Astrocyte of the spinal cord (primary cell): ENCODE measurements at regions not wholly inside any gene's neighbourhood (a gene's known extent, or its start where the extent isn't known, plus 50 kb on each side); places are given as distances from the start of the nearest gene placed in this dataset.

Experiments used
- DNase-seq: peaks from one replicate; pipeline ENCODE4 v3.0.0; 2011; ENCODE audit warnings: low read depth, low spot score
- H3K4me3 ChIP-seq: 2 replicates; pipeline ENCODE4 v1.5.1; 2011; ENCODE audit warnings: low read depth, mild to moderate bottlenecking, low read length, moderate library complexity
- in situ Hi-C: cut with HindIII; loops from 2 replicates; pipeline ENCODE4 v1.10.0; 2017; ENCODE audit warnings: low sequenced_read_pairs
- TF ChIP-seq, protein P1 (sequence below): IDR thresholded peaks from 2 replicates; pipeline ENCODE4 v1.5.1; 2012; ENCODE audit warnings: low read depth, mild to moderate bottlenecking, low read length, inconsistent platforms

DNA sequence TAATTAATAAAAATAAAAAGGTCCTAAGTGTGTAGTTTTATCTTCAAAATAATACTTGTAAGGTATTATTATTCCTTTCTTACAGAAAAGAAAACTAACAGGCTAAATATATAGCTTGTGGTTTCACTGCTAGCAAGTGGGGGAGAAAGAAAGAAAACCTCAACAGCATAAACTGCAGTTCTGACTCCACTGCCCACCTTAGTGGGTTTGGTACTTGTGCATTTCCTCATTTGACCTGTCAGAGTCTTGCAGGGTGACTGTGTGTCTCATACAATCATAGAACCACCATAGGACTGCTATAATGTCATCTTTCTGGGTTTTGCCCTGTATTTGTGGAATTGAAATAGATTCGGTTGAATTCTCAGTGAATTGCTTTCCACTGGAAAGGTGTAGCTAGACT lies 94.7 kb upstream of the PUDP start:
- in situ Hi-C loops: no loop called here
- no peak overlapping the region for H3K4me3 ChIP-seq
- TF ChIP-seq, protein P1, sequence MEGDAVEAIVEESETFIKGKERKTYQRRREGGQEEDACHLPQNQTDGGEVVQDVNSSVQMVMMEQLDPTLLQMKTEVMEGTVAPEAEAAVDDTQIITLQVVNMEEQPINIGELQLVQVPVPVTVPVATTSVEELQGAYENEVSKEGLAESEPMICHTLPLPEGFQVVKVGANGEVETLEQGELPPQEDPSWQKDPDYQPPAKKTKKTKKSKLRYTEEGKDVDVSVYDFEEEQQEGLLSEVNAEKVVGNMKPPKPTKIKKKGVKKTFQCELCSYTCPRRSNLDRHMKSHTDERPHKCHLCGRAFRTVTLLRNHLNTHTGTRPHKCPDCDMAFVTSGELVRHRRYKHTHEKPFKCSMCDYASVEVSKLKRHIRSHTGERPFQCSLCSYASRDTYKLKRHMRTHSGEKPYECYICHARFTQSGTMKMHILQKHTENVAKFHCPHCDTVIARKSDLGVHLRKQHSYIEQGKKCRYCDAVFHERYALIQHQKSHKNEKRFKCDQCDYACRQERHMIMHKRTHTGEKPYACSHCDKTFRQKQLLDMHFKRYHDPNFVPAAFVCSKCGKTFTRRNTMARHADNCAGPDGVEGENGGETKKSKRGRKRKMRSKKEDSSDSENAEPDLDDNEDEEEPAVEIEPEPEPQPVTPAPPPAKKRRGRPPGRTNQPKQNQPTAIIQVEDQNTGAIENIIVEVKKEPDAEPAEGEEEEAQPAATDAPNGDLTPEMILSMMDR: no peak
- DNase-seq: no peak

DNA sequence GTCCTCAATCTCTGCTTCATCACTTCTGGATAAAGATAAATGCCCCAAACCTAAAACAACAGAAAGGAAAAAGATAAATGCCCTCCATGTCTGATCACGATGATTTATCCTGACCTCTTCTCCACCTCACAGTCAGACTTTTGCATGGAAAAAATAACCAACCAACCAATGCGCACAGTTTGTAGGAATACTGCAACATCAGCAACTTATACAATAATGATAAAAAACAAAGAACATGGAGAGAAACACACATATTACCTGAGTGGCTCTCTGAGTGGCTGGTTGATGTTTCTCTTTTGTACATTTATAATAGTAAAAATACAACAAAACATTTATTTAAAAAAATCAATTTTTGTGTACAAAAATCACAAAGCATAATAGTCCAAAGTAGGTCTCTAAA lies 93.0 kb upstream of the PUDP start:
- in situ Hi-C loops: no loop called here
- no peak for DNase-seq
- no peak overlapping the region for H3K4me3 ChIP-seq
- TF ChIP-seq, protein P1: no peak

DNA sequence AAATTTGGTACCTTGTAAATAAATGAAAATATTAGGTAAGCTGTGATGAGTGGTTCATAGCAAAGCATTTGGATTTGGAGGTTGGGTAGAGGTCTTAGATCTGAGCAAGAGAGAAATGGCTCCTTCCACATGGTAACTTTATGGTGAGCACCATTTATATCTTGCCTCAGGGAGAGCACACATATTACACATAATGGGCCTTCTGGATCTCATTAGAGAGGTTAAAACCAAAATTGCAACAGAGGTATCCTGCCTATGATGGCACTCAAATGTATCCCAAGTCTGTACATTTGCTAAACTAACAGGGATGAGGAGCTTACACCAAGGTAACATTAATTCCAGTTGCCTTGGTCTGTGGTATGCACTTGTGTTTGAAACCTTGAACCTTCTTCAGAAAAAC lies 87.1 kb upstream of the PUDP start:
- TF ChIP-seq, protein P1: no peak
- in situ Hi-C loops: no loop called here
- DNase-seq: no peak
- no peak overlapping the region for H3K4me3 ChIP-seq

DNA sequence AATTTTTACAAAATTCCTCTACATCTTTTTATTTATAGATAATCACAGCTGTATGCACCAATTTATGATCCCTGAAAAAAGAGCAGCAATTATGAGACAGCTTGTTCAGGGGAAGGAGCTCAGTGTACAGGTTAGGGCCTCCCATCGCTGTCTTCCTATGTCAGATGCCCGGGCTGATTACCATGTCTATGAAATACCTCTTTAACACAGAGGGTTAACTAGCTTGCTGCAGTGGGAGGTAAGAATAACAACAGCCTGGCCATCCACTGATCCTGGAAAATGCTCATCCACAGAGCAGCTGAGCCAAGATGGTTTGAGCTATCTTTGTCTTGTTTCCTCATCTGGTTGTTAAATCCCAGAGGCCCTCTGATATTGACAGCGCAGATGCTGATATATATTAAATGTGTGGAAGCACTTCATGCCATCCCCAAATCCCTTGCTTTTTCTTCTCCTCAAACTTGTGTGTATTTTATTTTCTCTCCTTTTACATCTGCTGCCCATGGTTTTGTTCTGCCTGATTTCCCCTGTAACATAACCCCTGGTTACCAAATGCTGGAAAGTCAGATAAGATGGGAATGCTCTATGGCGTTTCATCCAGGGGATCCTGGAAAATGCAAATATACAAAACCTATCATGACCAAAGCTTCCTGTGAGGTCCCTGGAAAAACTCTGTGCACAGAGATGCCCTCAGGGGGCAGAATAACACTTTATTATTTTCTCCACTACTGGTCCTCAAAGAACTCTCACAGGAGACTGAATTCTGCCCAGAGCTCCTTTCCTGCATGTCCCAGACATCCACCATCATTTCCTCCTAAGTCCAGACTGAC lies 85.8 kb upstream of the PUDP start:
- H3K4me3 ChIP-seq: no peak overlapping the region
- TF ChIP-seq, protein P1: no peak
- no peak for DNase-seq
- in situ Hi-C loops: no loop called here

DNA sequence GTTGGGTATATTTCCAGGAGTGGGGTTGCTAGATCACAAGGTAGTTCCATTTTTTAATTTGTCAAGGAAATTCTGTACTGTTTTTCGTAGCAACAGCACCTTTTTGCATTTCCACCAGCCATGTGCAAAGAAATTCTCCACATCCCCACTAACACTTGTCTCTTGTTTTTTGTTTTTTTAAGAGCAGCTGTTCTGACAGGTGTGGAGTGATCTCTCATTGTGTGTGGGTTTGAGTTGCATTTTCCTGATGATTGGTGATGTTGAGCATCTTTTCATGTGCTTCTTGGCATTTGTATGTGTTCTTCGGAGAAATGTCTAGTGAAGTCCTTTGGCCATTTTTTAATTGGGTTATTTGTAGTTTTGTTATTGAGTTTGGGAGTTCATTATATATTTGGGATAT lies 80.3 kb upstream of the PUDP start:
- no peak overlapping the region for H3K4me3 ChIP-seq
- in situ Hi-C loops: no loop called here
- DNase-seq: no peak
- TF ChIP-seq, protein P1: no peak

DNA sequence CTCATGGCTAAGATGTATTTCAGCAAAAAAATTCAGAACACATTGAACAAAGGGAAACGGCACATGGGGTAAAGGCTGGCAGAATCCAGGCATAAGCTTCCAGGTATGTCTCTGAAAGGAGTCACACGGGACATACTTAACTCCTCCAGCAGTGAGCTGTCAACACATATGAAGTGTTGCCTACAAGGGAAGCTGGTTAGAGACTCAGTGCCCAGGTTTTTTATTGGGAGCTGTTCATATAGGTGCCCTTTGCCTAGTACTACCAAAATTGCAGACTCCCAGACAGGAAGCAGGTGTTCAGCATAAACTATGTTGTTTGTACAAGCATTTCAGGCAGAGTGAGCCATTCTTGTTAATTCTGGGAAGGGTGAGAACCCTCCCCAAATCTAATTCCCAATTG lies 77.4 kb upstream of the PUDP start:
- H3K4me3 ChIP-seq: no peak overlapping the region
- in situ Hi-C loops: no loop called here
- TF ChIP-seq, protein P1: no peak
- DNase-seq: no peak
